ENCODE measurements at regions not wholly inside any gene's neighbourhood (a gene's known extent, or its start where the extent isn't known, plus 50 kb on each side); places are given as distances from the start of the nearest gene placed in this dataset.

GRCh38 chr2:52704251-52704650 lies 1063.4 kb upstream of the CHAC2 start:
- TF ChIP-seq CTCF (IDR thresholded peaks at IDR 0.05; ENCODE audit: borderline replicate concordance, insufficient read depth, low read depth, low read length): no peak
- no peak overlapping the region for H3K4me3 ChIP-seq (ENCODE audit: low read depth, low read length)

GRCh38 chr2:52703004-52703403 lies 1064.6 kb upstream of the CHAC2 start:
- no peak overlapping the region for H3K4me3 ChIP-seq (ENCODE audit: low read depth, low read length)

DNA sequence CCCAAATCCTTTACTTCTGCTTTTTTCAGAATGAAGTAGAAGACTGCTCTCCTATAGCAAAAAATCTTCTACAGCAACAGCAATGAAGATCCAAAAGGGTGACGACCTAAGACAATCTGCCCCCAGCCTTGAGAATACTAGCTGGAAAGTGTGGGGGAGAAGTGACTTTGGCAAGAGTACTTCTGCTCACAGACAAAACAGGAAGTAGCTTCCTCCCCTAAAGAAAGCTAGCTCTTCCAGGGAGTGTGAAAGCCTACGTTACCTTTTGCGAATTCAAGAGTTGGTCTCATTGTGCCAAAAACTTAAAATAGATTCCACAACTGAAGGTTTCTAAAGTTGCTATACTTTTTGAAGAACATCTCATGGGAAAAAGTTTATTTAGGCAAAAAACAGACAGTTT lies 1069.2 kb upstream of the CHAC2 start:
- no peak for TF ChIP-seq CTCF (IDR thresholded peaks at IDR 0.05; ENCODE audit: borderline replicate concordance, insufficient read depth, low read depth, low read length)
- H3K4me3 ChIP-seq (ENCODE audit: low read depth, low read length): no peak overlapping the region

More at GRCh38 chr2:52703004-52703403, 1064.6 kb upstream of the CHAC2 start:
- TF ChIP-seq CTCF (IDR thresholded peaks at IDR 0.05; ENCODE audit: borderline replicate concordance, insufficient read depth, low read depth, low read length): no peak

GRCh38 chr2:52697690-52698089 lies 1069.9 kb upstream of the CHAC2 start:
- no peak overlapping the region for H3K4me3 ChIP-seq (ENCODE audit: low read depth, low read length)
- TF ChIP-seq CTCF (IDR thresholded peaks at IDR 0.05; ENCODE audit: borderline replicate concordance, insufficient read depth, low read depth, low read length): no peak

DNA sequence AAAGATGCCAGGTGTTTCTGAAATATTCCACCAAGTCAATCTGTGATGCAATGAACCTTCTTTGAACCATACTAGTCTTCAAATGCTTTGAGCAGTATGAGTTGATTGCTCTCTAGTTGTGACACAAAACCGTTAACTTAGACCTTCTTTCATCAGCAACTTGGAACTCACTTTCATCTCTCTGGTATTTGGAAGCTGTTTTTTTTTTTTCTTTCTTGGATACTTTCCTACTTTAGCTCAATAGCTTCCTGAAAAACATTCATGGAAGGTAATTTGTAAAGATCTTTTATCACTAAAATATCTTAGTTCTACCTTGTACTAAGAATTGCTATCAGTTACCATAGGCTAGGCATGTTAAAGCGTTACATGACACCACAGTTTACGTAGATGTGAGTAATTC lies 1071.9 kb upstream of the CHAC2 start:
- no peak for TF ChIP-seq CTCF (IDR thresholded peaks at IDR 0.05; ENCODE audit: borderline replicate concordance, insufficient read depth, low read depth, low read length)
- H3K4me3 ChIP-seq (ENCODE audit: low read depth, low read length): no peak overlapping the region

DNA sequence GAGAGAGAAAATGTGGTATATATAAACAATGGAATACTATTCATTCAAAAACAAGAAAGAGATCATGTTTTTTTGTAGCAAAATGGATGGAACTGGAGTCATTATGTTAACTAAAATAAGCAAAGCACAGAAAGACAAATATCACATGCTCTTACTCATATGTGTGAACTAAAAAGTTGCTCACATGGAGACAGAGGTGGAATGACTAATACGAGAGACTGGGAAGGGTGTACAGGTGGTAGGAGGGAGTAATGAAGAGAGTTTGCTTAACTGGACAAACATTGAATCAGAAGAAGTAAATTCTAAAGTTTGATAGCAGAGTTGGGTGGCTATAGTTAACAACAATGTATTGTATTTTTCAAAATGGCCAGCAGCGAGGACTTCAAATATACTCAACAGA lies 1080.7 kb upstream of the CHAC2 start:
- no peak overlapping the region for H3K4me3 ChIP-seq (ENCODE audit: low read depth, low read length)
- no peak for TF ChIP-seq CTCF (IDR thresholded peaks at IDR 0.05; ENCODE audit: borderline replicate concordance, insufficient read depth, low read depth, low read length)

- no peak for TF ChIP-seq CTCF (IDR thresholded peaks at IDR 0.05; ENCODE audit: borderline replicate concordance, insufficient read depth, low read depth, low read length)
- no peak overlapping the region for H3K4me3 ChIP-seq (ENCODE audit: low read depth, low read length)
Measured at GRCh38 chr2:52676056-52676455, 1091.5 kb upstream of the CHAC2 start.
